ENCODE measurements at regions not wholly inside any gene's neighbourhood (a gene's known extent, or its start where the extent isn't known, plus 50 kb on each side); places are given as distances from the start of the nearest gene placed in this dataset.
"Not testable (repeated sequence)": the region's sequence is repeated elsewhere in the genome, so short reads cannot be mapped to it uniquely, and the experiment has no call there.

DNA sequence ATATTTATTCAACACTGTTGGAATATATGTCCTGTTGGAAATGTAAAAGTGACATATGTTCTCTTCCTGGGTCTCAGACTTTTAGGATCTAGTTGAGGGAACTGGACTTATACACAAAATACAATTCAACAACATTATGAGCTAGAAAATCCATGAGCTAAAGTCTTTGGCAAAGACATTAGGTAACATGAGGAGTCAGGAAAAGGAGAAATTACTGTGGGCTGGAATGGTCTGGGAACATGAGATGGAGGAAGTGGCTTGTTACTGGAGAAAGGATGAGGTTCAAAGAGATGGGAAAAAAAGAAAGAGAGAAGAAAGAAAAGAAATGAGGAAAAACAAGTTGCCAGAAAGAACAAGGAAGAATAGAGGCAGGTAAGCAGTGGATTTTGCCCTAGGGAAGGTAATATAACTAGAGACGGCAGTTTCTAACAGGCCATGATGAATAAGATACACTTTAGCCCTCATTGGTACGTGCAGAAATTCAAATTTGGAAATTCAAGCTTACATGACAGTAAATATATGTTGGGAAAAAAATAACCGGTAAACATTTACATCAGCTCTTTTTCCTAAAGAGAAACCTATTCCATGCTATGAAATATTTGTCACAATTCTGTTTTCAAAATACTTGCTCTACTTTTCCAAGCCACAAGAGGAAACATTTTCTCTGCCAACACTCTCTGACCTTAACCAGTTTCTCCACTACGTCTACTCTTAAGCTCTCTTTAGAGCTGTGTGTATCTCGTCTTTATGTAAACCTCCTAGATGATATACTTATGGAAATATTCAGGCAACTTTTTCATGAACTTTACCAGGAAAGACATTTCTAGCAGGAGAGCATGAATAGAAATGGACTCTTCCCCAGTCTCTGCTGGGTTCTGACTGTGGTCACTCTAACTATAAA is 268.8 kb upstream of the BTG1 start:
- H3K27ac ChIP-seq (ENCODE audit: low read length), result no peak overlapping the region

DNA sequence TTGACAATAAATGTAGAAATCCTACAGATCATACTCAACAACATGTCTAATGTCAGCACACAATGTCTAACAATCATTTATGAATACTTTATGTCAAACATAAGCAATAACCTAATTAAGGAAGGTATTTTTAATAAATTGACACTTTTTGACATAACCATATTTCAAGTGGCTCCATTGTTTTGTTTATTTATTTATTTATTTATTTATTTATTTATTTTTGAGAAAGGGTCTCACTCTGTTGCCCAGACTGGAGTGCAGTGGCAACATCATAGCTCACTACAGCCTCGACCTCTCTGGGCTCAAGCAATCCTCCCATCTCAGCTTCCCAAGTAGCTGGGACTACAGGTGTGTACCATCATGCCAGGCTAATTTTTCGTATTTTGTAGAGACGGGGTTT is 267.6 kb upstream of the BTG1 start:
- H3K9me3 ChIP-seq (ENCODE audit: control insufficient read depth in 1 of 2, low read length in 2 of 2), result no peaks in the 10 kb centered on the region
- no peak overlapping the region for H3K27ac ChIP-seq (ENCODE audit: low read length)
- H3K4me1 ChIP-seq (ENCODE audit: control insufficient read depth in 1 of 2, insufficient read depth in 2 of 2, low read length in 2 of 2), result no peaks in the 10 kb centered on the region
- no peak overlapping the region for H3K4me3 ChIP-seq (ENCODE audit: low read depth in 1 of 2, low read length in 2 of 2)
- H3K36me3 ChIP-seq (ENCODE audit: control insufficient read depth in 1 of 2, insufficient read depth in 2 of 2, low read length in 2 of 2), result no peaks in the 10 kb centered on the region
- H3K27me3 ChIP-seq (ENCODE audit: low read depth, low read length), result no peaks in the 10 kb centered on the region

More for the DNA sequence above, 268.8 kb upstream of the BTG1 start:
- H3K27me3 ChIP-seq (ENCODE audit: low read depth, low read length), result no peaks in the 10 kb centered on the region
- no peaks in the 10 kb centered on the region for H3K36me3 ChIP-seq (ENCODE audit: control insufficient read depth in 1 of 2, insufficient read depth in 2 of 2, low read length in 2 of 2)
- no peaks in the 10 kb centered on the region for H3K4me1 ChIP-seq (ENCODE audit: control insufficient read depth in 1 of 2, insufficient read depth in 2 of 2, low read length in 2 of 2)
- H3K4me3 ChIP-seq (ENCODE audit: low read depth in 1 of 2, low read length in 2 of 2), result no peak overlapping the region
- H3K9me3 ChIP-seq (ENCODE audit: control insufficient read depth in 1 of 2, low read length in 2 of 2), result no peaks in the 10 kb centered on the region

DNA sequence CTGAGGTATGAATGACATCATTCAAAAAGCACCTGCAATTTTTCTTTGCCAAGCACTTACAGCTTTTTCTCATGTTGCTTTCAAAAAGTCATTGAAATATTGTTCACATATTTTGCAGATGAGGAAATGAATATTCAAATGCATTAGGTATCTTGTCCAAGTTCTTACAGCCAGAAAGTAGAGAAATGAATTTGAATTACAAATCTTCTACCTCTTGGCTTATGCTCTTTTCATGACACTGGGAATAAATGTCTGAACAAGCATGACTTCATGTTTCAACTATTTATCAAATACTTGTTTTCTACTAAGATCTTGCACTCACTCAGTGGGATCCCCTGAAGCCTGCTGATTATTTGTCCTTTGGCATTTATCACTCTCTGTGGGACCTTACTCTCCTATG is 267.2 kb upstream of the BTG1 start:
- H3K27ac ChIP-seq (ENCODE audit: low read length), result no peak overlapping the region
- H3K9me3 ChIP-seq (ENCODE audit: control insufficient read depth in 1 of 2, low read length in 2 of 2), result peaks cover 0 to 2% of the 10 kb centered on the region in 2 donors
- no peaks in the 10 kb centered on the region for H3K4me1 ChIP-seq (ENCODE audit: control insufficient read depth in 1 of 2, insufficient read depth in 2 of 2, low read length in 2 of 2)
- no peaks in the 10 kb centered on the region for H3K36me3 ChIP-seq (ENCODE audit: control insufficient read depth in 1 of 2, insufficient read depth in 2 of 2, low read length in 2 of 2)
- no peaks in the 10 kb centered on the region for H3K27me3 ChIP-seq (ENCODE audit: low read depth, low read length)
- H3K4me3 ChIP-seq (ENCODE audit: low read depth in 1 of 2, low read length in 2 of 2), result no peak overlapping the region

DNA sequence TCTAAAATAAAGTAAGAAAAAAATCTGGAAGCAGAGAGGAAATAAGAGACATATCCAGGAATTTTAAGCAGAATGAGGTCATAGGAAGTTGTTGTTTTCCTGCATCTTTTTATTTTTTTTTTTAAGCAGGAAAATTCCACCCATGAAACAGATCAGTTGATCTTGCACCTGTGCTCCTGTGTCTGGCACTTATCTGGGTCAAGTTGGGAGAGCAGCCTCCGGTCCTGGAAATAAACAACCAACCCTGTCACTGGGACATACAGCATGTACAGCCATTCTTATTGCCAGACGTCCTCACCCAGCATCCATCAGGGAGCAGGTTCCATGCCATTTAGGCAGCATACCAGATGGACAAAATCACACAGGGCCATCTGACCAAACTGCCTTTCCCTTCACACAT is 266.0 kb upstream of the BTG1 start:
- H3K27ac ChIP-seq (ENCODE audit: low read length), result no peak overlapping the region
- H3K9me3 ChIP-seq (ENCODE audit: control insufficient read depth in 1 of 2, low read length in 2 of 2), result peaks cover 0 to 2% of the 10 kb centered on the region in 2 donors

DNA sequence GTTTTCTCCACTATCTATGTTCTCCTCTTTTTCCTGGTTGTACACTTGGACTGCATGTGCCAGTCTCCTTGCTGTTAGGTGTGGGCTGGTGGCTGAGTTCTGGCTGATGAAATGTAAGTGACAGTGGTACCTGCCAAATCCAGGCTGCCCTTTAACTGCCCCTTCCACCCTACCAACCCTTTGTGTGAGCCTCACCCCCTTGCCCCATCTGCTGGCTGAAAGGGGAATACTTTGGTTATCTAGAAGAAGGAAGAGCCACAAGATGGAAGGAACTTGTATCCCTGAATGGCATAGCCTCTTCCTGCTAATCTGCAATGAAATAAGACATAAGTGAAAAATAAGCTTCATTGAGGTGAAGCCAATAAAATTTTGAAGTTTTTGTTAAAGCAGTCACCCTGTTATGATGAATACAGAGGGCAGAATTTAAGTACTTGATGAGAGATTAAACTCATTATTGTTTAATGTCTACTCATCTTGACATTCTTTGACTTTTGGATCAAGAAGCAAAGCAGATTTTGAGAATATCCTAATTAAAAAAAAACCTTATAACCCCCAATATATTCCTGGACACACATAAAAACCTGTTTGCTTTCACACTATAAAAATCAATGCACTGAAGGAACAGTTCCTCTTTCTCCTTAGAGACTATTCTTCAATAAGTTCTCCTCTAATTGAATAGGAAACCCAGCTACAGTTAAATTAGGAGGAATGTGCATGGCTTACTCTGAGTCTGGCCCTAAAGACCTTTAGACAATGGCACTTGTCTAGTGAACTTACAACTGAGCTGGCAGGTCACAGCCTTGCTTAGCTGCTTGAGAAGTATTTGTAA is 262.6 kb upstream of the BTG1 start:
- Histone ChIP-seq H3K36me3 (ENCODE audit: control insufficient read depth in 1 of 2, insufficient read depth in 2 of 2, low read length in 2 of 2) (no peaks in the 10 kb centered on the region), H3K4me3 (ENCODE audit: low read depth in 1 of 2, low read length in 2 of 2) (no peak overlapping the region), H3K4me1 (ENCODE audit: control insufficient read depth in 1 of 2, insufficient read depth in 2 of 2, low read length in 2 of 2) (no peaks in the 10 kb centered on the region), H3K27ac (ENCODE audit: low read length) (no peak overlapping the region), H3K9me3 (ENCODE audit: control insufficient read depth in 1 of 2, low read length in 2 of 2) (peaks cover 0 to 2% of the 10 kb centered on the region in 2 donors), H3K27me3 (ENCODE audit: low read depth, low read length) (no peaks in the 10 kb centered on the region)

More for the DNA sequence above, 266.0 kb upstream of the BTG1 start:
- no peaks in the 10 kb centered on the region for H3K4me1 ChIP-seq (ENCODE audit: control insufficient read depth in 1 of 2, insufficient read depth in 2 of 2, low read length in 2 of 2)
- H3K36me3 ChIP-seq (ENCODE audit: control insufficient read depth in 1 of 2, insufficient read depth in 2 of 2, low read length in 2 of 2), result no peaks in the 10 kb centered on the region
- H3K4me3 ChIP-seq (ENCODE audit: low read depth in 1 of 2, low read length in 2 of 2), result no peak overlapping the region
- H3K27me3 ChIP-seq (ENCODE audit: low read depth, low read length), result no peaks in the 10 kb centered on the region

DNA sequence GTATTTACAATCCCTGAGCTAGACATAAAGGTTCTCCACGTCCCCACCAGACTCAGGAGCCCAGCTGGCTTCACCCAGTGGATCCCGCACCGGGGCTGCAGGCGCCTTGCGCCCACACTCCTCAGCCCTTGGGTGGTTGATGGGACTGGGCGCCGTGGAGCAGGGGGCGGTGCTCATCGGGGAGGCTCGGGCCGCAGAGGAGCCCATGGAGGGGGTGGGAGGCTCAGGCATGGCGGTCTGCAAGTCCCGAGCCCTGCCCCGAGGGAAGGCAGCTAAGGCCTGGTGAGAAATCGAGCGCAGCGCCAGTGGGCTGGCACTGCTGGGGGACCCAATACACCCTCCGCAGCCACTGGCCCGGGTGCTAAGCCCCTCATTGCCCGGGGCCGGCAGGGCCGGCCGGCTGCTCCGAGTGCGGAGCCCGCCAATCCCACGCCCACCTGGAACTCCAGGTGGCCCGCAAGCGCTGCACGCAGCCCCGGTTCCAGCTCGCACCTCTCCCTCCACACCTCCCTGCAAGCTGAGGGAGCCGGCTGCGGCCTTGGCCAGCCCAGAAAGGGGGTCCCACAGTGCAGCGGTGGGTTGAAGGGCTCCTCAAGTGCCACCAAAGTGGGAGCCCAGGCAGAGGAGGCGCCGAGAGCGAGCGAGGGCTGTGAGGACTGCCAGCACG is 260.9 kb upstream of the BTG1 start:
- H3K27me3 ChIP-seq (ENCODE audit: low read depth, low read length); H3K36me3 ChIP-seq (ENCODE audit: control insufficient read depth in 1 of 2, insufficient read depth in 2 of 2, low read length in 2 of 2); H3K4me3 ChIP-seq (ENCODE audit: low read depth in 1 of 2, low read length in 2 of 2); H3K9me3 ChIP-seq (ENCODE audit: control insufficient read depth in 1 of 2, low read length in 2 of 2); H3K27ac ChIP-seq (ENCODE audit: low read length); H3K4me1 ChIP-seq (ENCODE audit: control insufficient read depth in 1 of 2, insufficient read depth in 2 of 2, low read length in 2 of 2): not testable (repeated sequence)

DNA sequence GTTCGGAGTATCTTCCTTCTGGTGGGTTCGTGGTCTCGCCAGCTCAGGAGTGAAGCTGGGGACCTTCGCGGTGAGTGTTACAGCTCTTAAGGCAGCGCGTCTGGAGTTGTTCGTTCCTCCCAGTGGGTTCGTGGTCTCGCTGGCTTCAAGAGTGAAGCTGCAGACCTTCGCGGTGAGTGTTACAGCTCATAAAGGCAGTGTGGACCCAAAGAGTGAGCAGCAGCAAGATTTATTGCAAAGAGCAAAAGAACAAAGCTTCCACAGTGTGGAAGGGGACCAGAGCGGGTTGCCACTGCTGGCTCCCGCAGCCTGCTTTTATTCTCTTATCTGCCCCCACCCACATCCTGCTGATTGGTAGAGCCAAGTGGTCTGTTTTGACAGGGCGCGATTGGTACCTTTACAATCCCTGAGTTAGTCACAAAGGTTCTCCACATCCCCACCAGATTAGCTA is 260.2 kb upstream of the BTG1 start:
- not testable (repeated sequence) for H3K4me1 ChIP-seq (ENCODE audit: control insufficient read depth in 1 of 2, insufficient read depth in 2 of 2, low read length in 2 of 2); H3K4me3 ChIP-seq (ENCODE audit: low read depth in 1 of 2, low read length in 2 of 2); H3K9me3 ChIP-seq (ENCODE audit: control insufficient read depth in 1 of 2, low read length in 2 of 2); H3K36me3 ChIP-seq (ENCODE audit: control insufficient read depth in 1 of 2, insufficient read depth in 2 of 2, low read length in 2 of 2); H3K27ac ChIP-seq (ENCODE audit: low read length); H3K27me3 ChIP-seq (ENCODE audit: low read depth, low read length)

DNA sequence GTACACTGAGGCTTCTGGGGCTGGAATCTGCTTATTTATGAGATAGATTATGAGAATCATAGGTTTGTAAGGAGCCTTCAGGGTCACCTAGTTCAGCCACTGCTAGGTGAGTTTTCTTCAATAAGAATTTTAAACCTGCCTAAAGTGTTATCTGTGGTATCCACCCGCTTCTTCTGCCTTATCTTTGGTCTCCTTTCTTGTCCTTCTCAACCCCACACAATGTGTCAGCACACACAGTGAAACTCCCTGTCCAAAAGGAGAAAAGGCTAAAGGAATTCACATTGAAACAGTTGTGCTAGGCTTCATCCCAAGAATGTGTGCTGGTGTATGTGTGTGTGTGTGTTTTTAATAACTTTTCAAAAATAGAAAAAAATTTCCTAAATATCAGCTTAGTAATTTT is 259.3 kb upstream of the BTG1 start:
- Histone ChIP-seq H3K27ac (ENCODE audit: low read length) (no peak overlapping the region), H3K4me1 (ENCODE audit: control insufficient read depth in 1 of 2, insufficient read depth in 2 of 2, low read length in 2 of 2) (no peaks in the 10 kb centered on the region)

DNA sequence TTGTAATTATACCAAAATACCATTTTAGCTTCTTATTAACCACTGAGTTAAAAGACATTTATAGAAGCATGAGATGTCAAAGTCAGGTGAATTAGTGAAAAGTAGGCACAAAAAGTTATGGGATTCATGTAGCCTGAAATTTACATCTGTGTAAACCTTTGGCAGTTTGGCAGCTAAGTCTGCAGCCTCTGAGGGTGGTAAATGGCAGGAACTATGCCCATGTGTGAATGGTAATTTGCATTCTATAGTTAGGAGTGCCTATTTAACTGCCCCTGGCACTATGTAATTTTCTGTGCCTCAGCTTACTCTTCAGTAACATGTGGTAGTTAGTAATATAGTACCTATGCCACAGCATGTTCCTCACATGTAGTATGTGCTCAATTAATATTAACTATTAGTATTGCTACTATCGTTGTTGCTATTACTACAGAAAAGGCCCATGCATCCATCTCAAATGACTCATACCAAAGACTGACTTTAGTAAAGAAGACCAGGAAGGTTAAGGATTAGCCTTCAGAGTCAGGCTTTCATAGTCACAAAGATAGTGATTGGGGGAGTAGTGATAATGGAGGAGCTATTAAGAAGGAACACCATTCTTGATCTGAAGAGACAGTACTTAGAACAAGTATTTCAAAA is 258.7 kb upstream of the BTG1 start:
- Histone ChIP-seq H3K36me3 (ENCODE audit: control insufficient read depth in 1 of 2, insufficient read depth in 2 of 2, low read length in 2 of 2) (no peaks in the 10 kb centered on the region), H3K4me1 (ENCODE audit: control insufficient read depth in 1 of 2, insufficient read depth in 2 of 2, low read length in 2 of 2) (no peaks in the 10 kb centered on the region), H3K4me3 (ENCODE audit: low read depth in 1 of 2, low read length in 2 of 2) (no peak overlapping the region)

More for the DNA sequence above, 259.3 kb upstream of the BTG1 start:
- H3K27me3 ChIP-seq (ENCODE audit: low read depth, low read length), result no peaks in the 10 kb centered on the region
- H3K9me3 ChIP-seq (ENCODE audit: control insufficient read depth in 1 of 2, low read length in 2 of 2), result peaks cover 0 to 2% of the 10 kb centered on the region in 2 donors
- H3K4me3 ChIP-seq (ENCODE audit: low read depth in 1 of 2, low read length in 2 of 2), result no peak overlapping the region
- H3K36me3 ChIP-seq (ENCODE audit: control insufficient read depth in 1 of 2, insufficient read depth in 2 of 2, low read length in 2 of 2), result no peaks in the 10 kb centered on the region

DNA sequence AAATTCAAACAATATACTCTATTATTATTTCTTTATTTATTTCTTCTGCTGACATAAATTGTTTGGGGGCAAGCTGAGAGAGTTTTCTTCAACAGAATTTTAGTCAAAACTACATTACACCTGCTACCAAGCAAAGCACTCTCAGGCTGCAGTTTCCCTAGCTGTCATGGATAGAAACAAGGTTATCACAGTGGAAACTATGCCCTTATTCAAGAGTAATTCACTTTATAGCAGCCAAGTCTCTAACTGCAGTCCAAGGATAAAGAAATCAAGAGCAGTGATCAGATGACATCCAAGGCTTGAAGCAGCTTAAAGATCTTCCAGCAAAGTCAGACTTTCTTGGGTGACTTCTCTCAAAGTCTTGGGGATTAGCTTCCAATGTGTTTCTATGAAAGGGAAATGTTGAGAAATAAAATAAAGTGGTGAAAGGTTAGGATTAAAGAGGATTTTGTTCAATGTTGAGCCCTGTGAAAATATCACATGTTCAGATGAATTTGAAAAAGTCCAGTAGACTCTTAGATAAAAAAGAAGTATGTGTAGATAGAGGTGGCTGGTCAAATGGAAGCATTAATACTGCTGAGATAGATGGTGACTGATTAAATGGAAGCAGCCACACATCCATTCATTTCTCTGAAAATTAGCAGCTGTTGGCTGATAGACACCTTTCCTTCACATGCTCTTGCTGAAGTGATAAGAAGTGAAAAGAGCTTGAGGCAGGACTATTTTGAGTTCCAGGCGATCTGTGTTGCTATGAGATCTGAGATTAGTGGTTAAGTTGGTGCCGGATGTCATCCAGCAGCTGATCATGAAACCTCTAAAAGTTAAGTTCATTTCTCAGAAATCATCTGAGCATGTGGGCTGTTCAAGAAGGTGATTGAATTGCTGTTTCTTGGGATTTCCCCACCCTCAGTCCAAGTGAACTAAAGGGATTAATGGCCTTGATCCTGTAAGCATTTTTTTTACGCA is 257.8 kb upstream of the BTG1 start:
- no peaks in the 10 kb centered on the region for H3K36me3 ChIP-seq (ENCODE audit: control insufficient read depth in 1 of 2, insufficient read depth in 2 of 2, low read length in 2 of 2)
- H3K9me3 ChIP-seq (ENCODE audit: control insufficient read depth in 1 of 2, low read length in 2 of 2), result peaks cover 0 to 2% of the 10 kb centered on the region in 2 donors
- H3K27ac ChIP-seq (ENCODE audit: low read length), result no peak overlapping the region
- no peak overlapping the region for H3K4me3 ChIP-seq (ENCODE audit: low read depth in 1 of 2, low read length in 2 of 2)
- H3K27me3 ChIP-seq (ENCODE audit: low read depth, low read length), result no peaks in the 10 kb centered on the region
- no peaks in the 10 kb centered on the region for H3K4me1 ChIP-seq (ENCODE audit: control insufficient read depth in 1 of 2, insufficient read depth in 2 of 2, low read length in 2 of 2)

More for the DNA sequence above, 258.7 kb upstream of the BTG1 start:
- Histone ChIP-seq H3K27me3 (ENCODE audit: low read depth, low read length) (no peaks in the 10 kb centered on the region), H3K27ac (ENCODE audit: low read length) (no peak overlapping the region), H3K9me3 (ENCODE audit: control insufficient read depth in 1 of 2, low read length in 2 of 2) (peaks cover 0 to 2% of the 10 kb centered on the region in 2 donors)

All from muscle layer of duodenum (tissue), 2 donors.